Activated CD8-positive, alpha-beta T cell treated with anti-CD3 and anti-CD28 coated beads for 36 hours (primary cell): ENCODE measurements at regions not wholly inside any gene's neighbourhood (a gene's known extent, or its start where the extent isn't known, plus 50 kb on each side); places are given as distances from the start of the nearest gene placed in this dataset.

Experiments used
- ATAC-seq: fragments of 200-7000 bp; cut with Tn5 transposase; one replicate; pipeline ENCODE4 v1.10.0; 2021; ENCODE audit warnings: mild to moderate bottlenecking, moderate library complexity
- CTCF ChIA-PET: fragments of 350-600 bp; sonication (Branson Sonifier 250); formaldehyde crosslinking; loops from one replicate; lab custom pipeline; 2021; ENCODE audit warnings: antibody characterized with exemption; lab: Charles Lee
- POLR2A ChIA-PET: fragments of 350-600 bp; sonication (Branson Sonifier 250); formaldehyde crosslinking; loops from one replicate; lab custom pipeline; 2021; ENCODE audit warnings: antibody characterized with exemption; lab: Charles Lee
- DNase-seq: peaks from one replicate; pipeline ENCODE4 v3.0.0-alpha.2; 2020
- H3K27ac Mint-ChIP-seq: one replicate; pipeline ENCODE4 v1.8.0; 2021; ENCODE audit warnings: mild to moderate bottlenecking, mixed read lengths
- H3K27me3 Mint-ChIP-seq: one replicate; pipeline ENCODE4 v1.8.0; 2021; ENCODE audit warnings: mixed read lengths
- H3K36me3 Mint-ChIP-seq: one replicate; pipeline ENCODE4 v1.8.0; 2021; ENCODE audit warnings: low read depth, mixed read lengths
- H3K4me1 Mint-ChIP-seq: one replicate; pipeline ENCODE4 v1.8.0; 2021; ENCODE audit warnings: low read depth, mixed read lengths
- H3K4me3 Mint-ChIP-seq: one replicate; pipeline ENCODE4 v1.8.0; 2021; ENCODE audit warnings: mild to moderate bottlenecking, moderate library complexity, mixed read lengths
- H3K9me3 Mint-ChIP-seq: one replicate; pipeline ENCODE4 v1.8.0; 2021; ENCODE audit warnings: mixed read lengths
- intact Hi-C: fragments of 100-400 bp; cut with micrococcal nuclease; formaldehyde crosslinking; loops from one replicate; pipeline ENCODE4 v1.10.0; 2022
- TF ChIP-seq, protein P1 (sequence below): fragments of 200-600 bp; IDR thresholded peaks from one replicate; pipeline ENCODE4 v1.8.0; 2022; ENCODE audit warnings: antibody characterized with exemption, mild to moderate bottlenecking

DNA sequence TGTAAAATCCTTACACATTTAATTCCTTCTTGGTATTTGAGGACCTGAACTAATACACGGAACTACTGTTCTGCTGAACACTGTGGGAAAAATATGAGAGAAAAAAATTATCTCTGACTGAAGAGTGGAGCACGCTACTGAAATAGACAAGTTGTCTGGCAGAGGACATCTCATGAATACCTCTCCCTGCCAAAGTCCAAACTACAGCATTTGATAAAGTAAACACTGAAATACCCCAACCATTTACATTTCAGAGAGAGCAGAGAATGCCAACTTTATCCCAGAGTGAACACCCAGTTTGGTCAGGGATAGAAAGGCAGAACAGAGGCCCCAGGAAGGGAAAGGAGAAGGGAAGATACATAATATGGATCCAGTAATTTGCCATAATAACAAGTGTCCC is 920.7 kb downstream of the SQOR start:
- CTCF ChIA-PET = no interaction called here
- no peak overlapping the region for H3K4me3 Mint-ChIP-seq
- no peak overlapping the region for H3K27ac Mint-ChIP-seq
- H3K9me3 Mint-ChIP-seq = peaks cover 7% of the 10 kb centered on the region
- no peaks in the 10 kb centered on the region for H3K27me3 Mint-ChIP-seq
- DNase-seq (no peak), ATAC-seq (no peak)
- TF ChIP-seq, protein P1, sequence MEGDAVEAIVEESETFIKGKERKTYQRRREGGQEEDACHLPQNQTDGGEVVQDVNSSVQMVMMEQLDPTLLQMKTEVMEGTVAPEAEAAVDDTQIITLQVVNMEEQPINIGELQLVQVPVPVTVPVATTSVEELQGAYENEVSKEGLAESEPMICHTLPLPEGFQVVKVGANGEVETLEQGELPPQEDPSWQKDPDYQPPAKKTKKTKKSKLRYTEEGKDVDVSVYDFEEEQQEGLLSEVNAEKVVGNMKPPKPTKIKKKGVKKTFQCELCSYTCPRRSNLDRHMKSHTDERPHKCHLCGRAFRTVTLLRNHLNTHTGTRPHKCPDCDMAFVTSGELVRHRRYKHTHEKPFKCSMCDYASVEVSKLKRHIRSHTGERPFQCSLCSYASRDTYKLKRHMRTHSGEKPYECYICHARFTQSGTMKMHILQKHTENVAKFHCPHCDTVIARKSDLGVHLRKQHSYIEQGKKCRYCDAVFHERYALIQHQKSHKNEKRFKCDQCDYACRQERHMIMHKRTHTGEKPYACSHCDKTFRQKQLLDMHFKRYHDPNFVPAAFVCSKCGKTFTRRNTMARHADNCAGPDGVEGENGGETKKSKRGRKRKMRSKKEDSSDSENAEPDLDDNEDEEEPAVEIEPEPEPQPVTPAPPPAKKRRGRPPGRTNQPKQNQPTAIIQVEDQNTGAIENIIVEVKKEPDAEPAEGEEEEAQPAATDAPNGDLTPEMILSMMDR = no peak
- POLR2A ChIA-PET = no interaction called here
- no peaks in the 10 kb centered on the region for H3K4me1 Mint-ChIP-seq
- intact Hi-C loops = no loop called here
- no peaks in the 10 kb centered on the region for H3K36me3 Mint-ChIP-seq

DNA sequence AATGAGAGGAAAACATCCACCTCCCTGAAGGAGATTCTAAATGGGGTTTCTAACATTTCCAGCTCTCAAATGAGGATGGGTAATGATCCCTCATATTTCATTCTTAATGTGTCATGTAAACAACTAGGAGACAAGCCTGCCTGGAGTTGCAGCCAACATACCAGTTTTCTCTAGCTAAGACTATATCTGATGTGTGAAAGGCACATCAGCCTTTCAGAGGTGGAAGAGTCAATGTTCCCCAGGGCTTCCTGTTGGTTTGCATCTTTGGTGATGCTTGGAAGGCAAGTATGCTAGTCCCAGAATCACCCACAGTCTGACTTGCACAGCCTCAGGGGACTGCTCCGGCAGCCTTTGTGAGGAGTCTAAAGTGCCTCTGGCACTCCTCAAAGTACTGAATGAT is 921.2 kb downstream of the SQOR start:
- no peaks in the 10 kb centered on the region for H3K36me3 Mint-ChIP-seq
- intact Hi-C loops = no loop called here
- DNase-seq = no peak
- peaks cover 9% of the 10 kb centered on the region for H3K9me3 Mint-ChIP-seq
- H3K4me1 Mint-ChIP-seq = no peaks in the 10 kb centered on the region
- ChIA-PET POLR2A (no interaction called here), CTCF (no interaction called here)
- no peak overlapping the region for H3K4me3 Mint-ChIP-seq
- no peak for ATAC-seq
- TF ChIP-seq, protein P1 = no peak
- no peaks in the 10 kb centered on the region for H3K27me3 Mint-ChIP-seq
- H3K27ac Mint-ChIP-seq = no peak overlapping the region

DNA sequence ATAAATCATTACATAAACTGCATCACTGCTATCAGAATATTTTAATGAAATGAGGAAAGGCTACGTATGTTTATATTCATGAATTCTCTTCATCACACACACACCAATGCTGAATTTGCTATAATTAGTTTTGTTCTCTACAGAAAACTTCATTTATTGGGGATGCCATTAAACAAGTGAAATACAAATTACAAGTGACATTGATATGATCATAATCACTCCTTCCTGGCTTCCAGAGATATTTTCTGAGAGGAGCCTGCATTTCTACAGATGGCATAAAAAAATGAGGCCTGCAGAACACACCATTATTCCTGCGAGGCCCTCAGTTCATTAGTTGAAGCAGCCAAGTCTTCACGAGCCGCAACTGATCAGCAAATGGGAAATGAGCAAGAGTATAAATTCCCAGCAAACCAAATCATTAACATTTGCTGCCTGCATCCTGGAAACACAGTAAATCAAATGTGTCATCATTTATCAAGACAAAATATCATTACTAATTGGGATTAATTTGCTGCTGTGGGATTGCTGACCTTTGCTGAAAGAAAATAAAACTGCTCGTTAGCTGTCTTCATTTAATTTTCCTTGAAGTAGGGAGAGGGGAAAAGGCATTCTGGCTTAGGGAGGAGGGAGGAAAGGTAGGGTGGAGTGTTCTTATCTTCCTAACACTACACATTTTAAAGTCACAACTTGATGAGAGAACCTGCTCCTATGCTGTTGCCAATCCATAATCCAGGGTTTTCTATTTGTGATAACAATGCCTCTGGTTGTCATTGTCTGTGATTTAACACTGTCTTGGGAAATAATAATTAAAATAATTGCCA is 921.9 kb downstream of the SQOR start:
- no peak for ATAC-seq
- peaks cover 9% of the 10 kb centered on the region for H3K9me3 Mint-ChIP-seq
- H3K4me1 Mint-ChIP-seq = no peaks in the 10 kb centered on the region
- H3K36me3 Mint-ChIP-seq = no peaks in the 10 kb centered on the region
- no peak for DNase-seq
- TF ChIP-seq, protein P1 = no peak
- ChIA-PET CTCF (no interaction called here), POLR2A (no interaction called here)
- H3K27me3 Mint-ChIP-seq = no peaks in the 10 kb centered on the region
- H3K27ac Mint-ChIP-seq = no peak overlapping the region
- intact Hi-C loops = no loop called here
- H3K4me3 Mint-ChIP-seq = no peak overlapping the region

DNA sequence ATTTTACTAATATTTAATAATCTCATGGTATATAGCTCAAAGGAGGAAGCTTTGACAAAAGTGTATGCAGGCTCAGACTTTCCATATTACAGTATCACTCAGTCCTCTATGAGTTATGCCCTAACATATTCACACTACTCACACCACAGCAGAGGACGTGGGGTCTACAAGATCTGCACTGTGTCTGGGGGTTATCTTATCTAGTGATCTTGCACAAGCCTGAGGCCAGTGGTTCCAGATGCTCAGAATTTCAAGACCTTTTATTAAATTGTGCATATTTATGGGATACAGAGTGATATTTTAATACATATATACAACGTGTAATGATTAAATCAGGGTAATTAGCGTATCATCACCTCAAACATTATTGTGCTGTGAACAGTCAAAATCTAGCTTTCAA is 933.1 kb downstream of the SQOR start:
- Mint-ChIP-seq H3K9me3 (peaks cover 1% of the 10 kb centered on the region), H3K4me3 (no peak overlapping the region), H3K36me3 (no peaks in the 10 kb centered on the region), H3K27me3 (no peaks in the 10 kb centered on the region), H3K4me1 (no peaks in the 10 kb centered on the region), H3K27ac (no peak overlapping the region)
- DNase-seq (no peak), ATAC-seq (no peak)
- POLR2A ChIA-PET = no interaction called here
- intact Hi-C loops = no loop called here
- TF ChIP-seq, protein P1 = no peak
- CTCF ChIA-PET = no interaction called here

DNA sequence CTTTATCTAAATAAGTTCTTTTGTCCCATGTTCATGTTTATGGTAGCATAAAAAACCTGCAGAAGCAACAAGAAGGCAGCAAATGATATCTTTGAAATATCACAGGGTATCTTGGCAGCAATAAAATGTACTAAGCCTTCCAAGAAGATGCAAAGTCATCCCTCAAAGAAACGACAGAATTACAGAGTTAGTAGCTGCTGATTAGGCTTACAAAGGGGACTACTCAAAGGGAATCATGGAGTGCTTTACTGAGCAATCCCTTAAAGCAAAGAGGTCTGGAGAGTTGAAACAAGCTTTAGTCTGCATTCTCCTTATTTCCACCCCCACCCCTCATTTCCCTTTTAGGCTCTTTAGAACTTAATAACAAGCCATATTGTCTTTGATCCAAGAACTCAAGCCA is 935.0 kb downstream of the SQOR start:
- peaks cover 1% of the 10 kb centered on the region for H3K9me3 Mint-ChIP-seq
- no peak for DNase-seq
- ChIA-PET CTCF (no interaction called here), POLR2A (no interaction called here)
- no peak for ATAC-seq
- TF ChIP-seq, protein P1 = no peak
- no peak overlapping the region for H3K4me3 Mint-ChIP-seq
- no peak overlapping the region for H3K27ac Mint-ChIP-seq
- no peaks in the 10 kb centered on the region for H3K4me1 Mint-ChIP-seq
- intact Hi-C loops = no loop called here
- H3K36me3 Mint-ChIP-seq = no peaks in the 10 kb centered on the region
- no peaks in the 10 kb centered on the region for H3K27me3 Mint-ChIP-seq
